ENCODE measurements at regions not wholly inside any gene's neighbourhood (a gene's known extent, or its start where the extent isn't known, plus 50 kb on each side); places are given as distances from the start of the nearest gene placed in this dataset.

DNA sequence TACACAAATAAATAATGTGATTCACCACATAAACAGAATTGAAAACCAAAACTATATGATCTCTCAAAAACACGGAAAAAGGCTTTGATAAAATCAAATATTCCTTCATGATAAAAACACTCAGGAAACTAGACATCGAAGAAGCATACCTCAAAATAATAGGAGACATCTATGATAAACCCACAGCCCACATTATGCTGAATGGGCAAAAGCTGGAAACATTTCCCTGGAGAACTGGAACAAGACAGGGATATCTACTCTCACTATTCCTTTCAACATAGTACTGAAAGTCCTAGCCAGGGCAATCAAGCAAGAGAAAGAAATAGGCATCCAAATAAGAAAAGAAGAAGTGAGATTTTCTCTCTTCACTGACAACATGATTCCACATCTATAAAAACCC, 371.5 kb upstream of the ATXN7L3B start:
- no peaks in the 10 kb centered on the region for H3F3A ChIP-seq (ENCODE audit: low read depth)
- no peaks in the 10 kb centered on the region for H3K4me1 ChIP-seq (ENCODE audit: insufficient read depth, low read length, poor library complexity, severe bottlenecking)
- H3K9me3 ChIP-seq (ENCODE audit: insufficient read depth, low read depth, low read length): no peaks in the 10 kb centered on the region
- H3K79me2 ChIP-seq (ENCODE audit: insufficient read depth, low read length): no peaks in the 10 kb centered on the region
- H3K4me3 ChIP-seq (ENCODE audit: low read length, poor library complexity, severe bottlenecking): no peak overlapping the region
- H3K4me2 ChIP-seq (ENCODE audit: low read depth, low read length, poor library complexity, severe bottlenecking): no peak overlapping the region
- no peak overlapping the region for H3K9ac ChIP-seq (ENCODE audit: low read depth, low read length, poor library complexity, severe bottlenecking)
- H3K9me2 ChIP-seq (replicated peaks; ENCODE audit: low read depth, low read length): no peaks in the 10 kb centered on the region
- no peaks in the 10 kb centered on the region for H3K36me3 ChIP-seq (ENCODE audit: insufficient read depth, low read length)
- TF ChIP-seq CTCF (conservative IDR thresholded peaks at IDR 0.05; ENCODE audit: low read length) (no peak), EZH2phosphoT487 (IDR thresholded peaks at IDR 0.05; ENCODE audit: borderline replicate concordance) (no peak)
- H2AFZ ChIP-seq (ENCODE audit: low read length): no peak overlapping the region
- no peaks in the 10 kb centered on the region for H3K27me3 ChIP-seq (ENCODE audit: insufficient read depth, low read length, poor library complexity, severe bottlenecking)
- no peaks in the 10 kb centered on the region for H4K20me1 ChIP-seq (ENCODE audit: insufficient read depth, low read length, poor library complexity, severe bottlenecking)

GRCh38 chr12:74169607-74170006, 368.0 kb upstream of the ATXN7L3B start:
- Histone ChIP-seq H4K20me1 (ENCODE audit: insufficient read depth, low read length, poor library complexity, severe bottlenecking) (no peaks in the 10 kb centered on the region), H2AFZ (ENCODE audit: low read length) (no peak overlapping the region), H3K9ac (ENCODE audit: low read depth, low read length, poor library complexity, severe bottlenecking) (no peak overlapping the region), H3K4me2 (ENCODE audit: low read depth, low read length, poor library complexity, severe bottlenecking) (no peak overlapping the region), H3K9me2 (replicated peaks; ENCODE audit: low read depth, low read length) (no peaks in the 10 kb centered on the region), H3K9me3 (ENCODE audit: insufficient read depth, low read depth, low read length) (no peaks in the 10 kb centered on the region), H3K27me3 (ENCODE audit: insufficient read depth, low read length, poor library complexity, severe bottlenecking) (no peaks in the 10 kb centered on the region), H3K79me2 (ENCODE audit: insufficient read depth, low read length) (no peaks in the 10 kb centered on the region), H3K4me3 (ENCODE audit: low read length, poor library complexity, severe bottlenecking) (no peak overlapping the region), H3K4me1 (ENCODE audit: insufficient read depth, low read length, poor library complexity, severe bottlenecking) (no peaks in the 10 kb centered on the region), H3K36me3 (ENCODE audit: insufficient read depth, low read length) (no peaks in the 10 kb centered on the region), H3F3A (ENCODE audit: low read depth) (no peaks in the 10 kb centered on the region)
- TF ChIP-seq EZH2phosphoT487 (IDR thresholded peaks at IDR 0.05; ENCODE audit: borderline replicate concordance) (no peak), CTCF (conservative IDR thresholded peaks at IDR 0.05; ENCODE audit: low read length) (no peak)

DNA sequence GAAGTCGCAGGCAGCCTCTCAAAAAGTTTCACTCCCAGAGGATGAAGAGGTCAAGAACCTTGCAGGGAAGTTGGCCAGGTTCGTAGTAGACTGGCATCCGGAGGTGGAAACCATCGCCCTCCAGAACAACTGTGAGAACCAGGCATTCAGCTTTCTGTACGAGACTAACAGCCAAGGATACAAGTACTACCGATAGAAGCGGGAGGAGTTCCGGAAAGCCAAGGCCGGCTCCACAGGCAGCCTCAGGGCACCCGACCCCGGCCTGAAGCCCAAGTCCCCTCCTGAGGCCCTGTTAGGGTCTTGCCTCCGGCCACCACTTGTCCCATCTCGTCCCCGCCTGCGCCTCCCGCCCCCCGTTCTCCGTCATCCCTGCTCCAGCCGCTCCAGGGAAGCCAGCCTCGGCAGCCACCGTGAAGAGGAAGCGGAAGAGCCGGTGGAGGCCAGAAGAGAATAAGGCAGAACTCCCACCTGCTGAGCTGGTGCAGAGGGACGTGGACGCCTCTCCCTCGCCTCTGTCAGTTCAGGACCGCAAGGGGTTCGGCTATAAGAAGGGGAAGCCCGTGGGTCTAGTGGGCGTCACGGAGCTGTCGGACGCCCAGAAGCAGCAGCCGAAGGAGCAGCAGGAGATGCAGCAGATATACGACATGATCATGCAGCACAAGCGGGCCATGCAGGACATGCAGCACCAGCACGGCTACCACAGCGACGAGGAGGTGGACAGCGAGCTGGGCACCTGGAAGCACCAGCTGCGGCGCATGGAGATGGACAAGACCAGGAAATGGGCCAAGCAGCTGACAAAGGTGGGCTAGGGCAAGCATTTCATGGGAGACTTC, 366.8 kb upstream of the ATXN7L3B start:
- Histone ChIP-seq H3K4me1 (ENCODE audit: insufficient read depth, low read length, poor library complexity, severe bottlenecking) (no peaks in the 10 kb centered on the region), H3K9me3 (ENCODE audit: insufficient read depth, low read depth, low read length) (no peaks in the 10 kb centered on the region), H3K27me3 (ENCODE audit: insufficient read depth, low read length, poor library complexity, severe bottlenecking) (no peaks in the 10 kb centered on the region), H3K36me3 (ENCODE audit: insufficient read depth, low read length) (no peaks in the 10 kb centered on the region), H3K79me2 (ENCODE audit: insufficient read depth, low read length) (no peaks in the 10 kb centered on the region), H3K9ac (ENCODE audit: low read depth, low read length, poor library complexity, severe bottlenecking) (no peak overlapping the region), H4K20me1 (ENCODE audit: insufficient read depth, low read length, poor library complexity, severe bottlenecking) (no peaks in the 10 kb centered on the region), H3K4me3 (ENCODE audit: low read length, poor library complexity, severe bottlenecking) (no peak overlapping the region), H3K9me2 (replicated peaks; ENCODE audit: low read depth, low read length) (no peaks in the 10 kb centered on the region), H3K4me2 (ENCODE audit: low read depth, low read length, poor library complexity, severe bottlenecking) (no peak overlapping the region), H3F3A (ENCODE audit: low read depth) (no peaks in the 10 kb centered on the region), H2AFZ (ENCODE audit: low read length) (no peak overlapping the region)
- no peak for TF ChIP-seq CTCF (conservative IDR thresholded peaks at IDR 0.05; ENCODE audit: low read length)
- TF ChIP-seq EZH2phosphoT487 (IDR thresholded peaks at IDR 0.05; ENCODE audit: borderline replicate concordance): no peak

All from Loucy (cell line).